HepG2 (cell line): ENCODE measurements at regions not wholly inside any gene's neighbourhood (a gene's known extent, or its start where the extent isn't known, plus 50 kb on each side); places are given as distances from the start of the nearest gene placed in this dataset.

ENCODE experiments used
- ATM ChIP-seq: fragments of 450-650 bp; IDR thresholded peaks from 2 replicates; pipeline ENCODE4 v1.7.1; 2017; ENCODE audit warnings: mild to moderate bottlenecking, borderline replicate concordance
- ATRX ChIP-seq: sonication (generic); formaldehyde crosslinking; IDR thresholded peaks from 2 replicates; pipeline ENCODE4 v1.4.0; 2020; ENCODE audit warnings: missing genetic modification reagents, borderline replicate concordance
- CC2D1A ChIP-seq: sonication (generic); formaldehyde crosslinking; IDR thresholded peaks from 2 replicates; pipeline ENCODE4 v1.8.1; 2023; ENCODE audit warnings: mild to moderate bottlenecking, missing genetic modification reagents
- FOXC1 ChIP-seq: sonication (generic); formaldehyde crosslinking; IDR thresholded peaks from 2 replicates; pipeline ENCODE4 v1.8.0; 2022; ENCODE audit warnings: mild to moderate bottlenecking, missing genetic modification reagents, borderline replicate concordance
- FOXO1 ChIP-seq: sonication (generic); formaldehyde crosslinking; IDR thresholded peaks from 2 replicates; pipeline ENCODE4 v1.4.0; 2020; ENCODE audit warnings: missing genetic modification reagents
- GPN1 ChIP-seq: sonication (generic); formaldehyde crosslinking; IDR thresholded peaks from 2 replicates; pipeline ENCODE4 v1.5.1; 2020; ENCODE audit warnings: missing genetic modification reagents, borderline replicate concordance
- HNF4A ChIP-seq: sonication (generic); formaldehyde crosslinking; IDR thresholded peaks from 2 replicates; pipeline ENCODE4 v1.4.0; 2020; ENCODE audit warnings: missing genetic modification reagents
- NCOA5 ChIP-seq: sonication (generic); formaldehyde crosslinking; IDR thresholded peaks from 2 replicates; pipeline ENCODE4 v1.4.0; 2020; ENCODE audit warnings: missing genetic modification reagents
- NONO ChIP-seq, 2 experiments: fragments of 450-650 bp in 1 of 2; sonication (generic) in 1 of 2; formaldehyde crosslinking in 1 of 2; IDR thresholded peaks in 1 of 2; conservative IDR thresholded peaks in 1 of 2; 2 replicates each; pipeline versions ENCODE4 v1.6.1 to v1.8.0; 2017 to 2022; ENCODE audit warnings: mild to moderate bottlenecking in 1 of 2, missing genetic modification reagents in 1 of 2, moderate library complexity in 1 of 2
- SALL2 ChIP-seq: sonication (generic); formaldehyde crosslinking; IDR thresholded peaks from 2 replicates; pipeline ENCODE4 v1.8.1; 2023; ENCODE audit warnings: mild to moderate bottlenecking, missing genetic modification reagents, inconsistent platforms
- SETDB1 ChIP-seq: sonication (generic); formaldehyde crosslinking; IDR thresholded peaks from 2 replicates; pipeline ENCODE4 v1.5.1; 2020; ENCODE audit warnings: missing genetic modification reagents, mild to moderate bottlenecking, borderline replicate concordance
- TOPORS ChIP-seq: sonication (generic); formaldehyde crosslinking; IDR thresholded peaks from 2 replicates; pipeline ENCODE4 v1.8.0; 2023; ENCODE audit warnings: mild to moderate bottlenecking, missing genetic modification reagents
- ZFY ChIP-seq: sonication (generic); formaldehyde crosslinking; IDR thresholded peaks from 2 replicates; pipeline ENCODE4 v1.4.0; 2020; ENCODE audit warnings: missing genetic modification reagents
- ZNF10 ChIP-seq: sonication (generic); formaldehyde crosslinking; IDR thresholded peaks from 2 replicates; pipeline ENCODE4 v1.4.0; 2020; ENCODE audit warnings: mild to moderate bottlenecking, low read depth, missing genetic modification reagents, borderline replicate concordance
- ZNF549 ChIP-seq: sonication (generic); formaldehyde crosslinking; IDR thresholded peaks from 2 replicates; pipeline ENCODE4 v1.5.0; 2020; ENCODE audit warnings: missing genetic modification reagents
- ZNF747 ChIP-seq: sonication (generic); formaldehyde crosslinking; IDR thresholded peaks from 2 replicates; pipeline ENCODE4 v1.8.1; 2023; ENCODE audit warnings: missing genetic modification reagents, mild to moderate bottlenecking, borderline replicate concordance
- ZNF775 ChIP-seq: sonication (generic); formaldehyde crosslinking; IDR thresholded peaks from 2 replicates; pipeline ENCODE4 v1.4.0; 2020; ENCODE audit warnings: missing genetic modification reagents, mild to moderate bottlenecking, moderate library complexity, borderline replicate concordance
- ZNF788 ChIP-seq: sonication (generic); formaldehyde crosslinking; IDR thresholded peaks from 2 replicates; pipeline ENCODE4 v1.5.0; 2020; ENCODE audit warnings: mild to moderate bottlenecking, missing genetic modification reagents, borderline replicate concordance
- TF ChIP-seq, protein P1 (sequence below): sonication (generic); formaldehyde crosslinking; IDR thresholded peaks from 2 replicates; pipeline ENCODE4 v1.4.0; 2020; ENCODE audit warnings: missing genetic modification reagents, borderline replicate concordance
- TF ChIP-seq, protein P2 (sequence below): IDR thresholded peaks from 2 replicates; pipeline ENCODE4 v1.6.1; 2012; ENCODE audit warnings: inconsistent platforms
- TF ChIP-seq, protein P3 (sequence below): sonication (generic); formaldehyde crosslinking; conservative IDR thresholded peaks from 2 replicates; pipeline ENCODE4 v1.4.0; 2020; ENCODE audit warnings: missing genetic modification reagents
- TF ChIP-seq, protein P4 (sequence below): IDR thresholded peaks from 2 replicates; pipeline ENCODE4 v1.6.1; 2012; ENCODE audit warnings: low read length, improper control_type of control experiment

DNA sequence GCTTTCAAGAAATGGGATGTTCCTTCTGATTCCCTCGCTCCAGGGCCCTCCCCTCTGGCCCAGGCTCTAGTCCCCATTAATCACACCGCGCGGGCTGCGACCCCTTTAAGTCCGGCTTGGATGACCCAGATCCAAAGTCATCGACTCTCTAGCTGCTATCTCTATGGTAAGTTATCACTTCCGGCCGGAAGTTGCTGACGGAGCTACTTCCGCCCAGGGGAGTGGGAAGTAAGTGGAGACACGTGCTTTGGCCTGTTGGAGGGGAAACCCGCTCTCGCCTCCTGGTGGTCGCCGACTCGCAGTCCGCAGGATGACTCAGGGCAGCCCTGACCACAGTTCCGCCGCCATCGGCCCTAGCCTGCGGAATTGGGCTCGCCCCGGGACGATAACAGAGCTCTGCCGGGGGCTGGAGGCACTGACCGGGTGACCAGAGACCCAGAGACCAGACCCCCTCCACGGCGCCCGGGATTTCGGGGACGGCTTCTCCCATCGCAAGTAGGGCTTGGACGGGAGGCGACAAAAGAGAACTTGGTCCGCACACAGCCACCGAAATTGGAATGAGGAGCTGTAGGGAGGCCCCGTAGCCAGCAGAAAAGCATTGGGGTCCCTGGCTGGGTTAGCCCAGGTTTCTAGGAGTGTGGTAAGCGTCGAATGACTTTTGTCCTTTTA lies 52.2 kb upstream of the SEC14L1 start (continued):
- peak; percentile 86 for TF ChIP-seq FOXC1 (CRISPR knock-in tag)
- TF ChIP-seq ATRX (CRISPR knock-in tag), result no peak
- TF ChIP-seq ATM, result no peak
- TF ChIP-seq SALL2 (CRISPR knock-in tag), result peak; percentile 96
- TF ChIP-seq, protein P1, sequence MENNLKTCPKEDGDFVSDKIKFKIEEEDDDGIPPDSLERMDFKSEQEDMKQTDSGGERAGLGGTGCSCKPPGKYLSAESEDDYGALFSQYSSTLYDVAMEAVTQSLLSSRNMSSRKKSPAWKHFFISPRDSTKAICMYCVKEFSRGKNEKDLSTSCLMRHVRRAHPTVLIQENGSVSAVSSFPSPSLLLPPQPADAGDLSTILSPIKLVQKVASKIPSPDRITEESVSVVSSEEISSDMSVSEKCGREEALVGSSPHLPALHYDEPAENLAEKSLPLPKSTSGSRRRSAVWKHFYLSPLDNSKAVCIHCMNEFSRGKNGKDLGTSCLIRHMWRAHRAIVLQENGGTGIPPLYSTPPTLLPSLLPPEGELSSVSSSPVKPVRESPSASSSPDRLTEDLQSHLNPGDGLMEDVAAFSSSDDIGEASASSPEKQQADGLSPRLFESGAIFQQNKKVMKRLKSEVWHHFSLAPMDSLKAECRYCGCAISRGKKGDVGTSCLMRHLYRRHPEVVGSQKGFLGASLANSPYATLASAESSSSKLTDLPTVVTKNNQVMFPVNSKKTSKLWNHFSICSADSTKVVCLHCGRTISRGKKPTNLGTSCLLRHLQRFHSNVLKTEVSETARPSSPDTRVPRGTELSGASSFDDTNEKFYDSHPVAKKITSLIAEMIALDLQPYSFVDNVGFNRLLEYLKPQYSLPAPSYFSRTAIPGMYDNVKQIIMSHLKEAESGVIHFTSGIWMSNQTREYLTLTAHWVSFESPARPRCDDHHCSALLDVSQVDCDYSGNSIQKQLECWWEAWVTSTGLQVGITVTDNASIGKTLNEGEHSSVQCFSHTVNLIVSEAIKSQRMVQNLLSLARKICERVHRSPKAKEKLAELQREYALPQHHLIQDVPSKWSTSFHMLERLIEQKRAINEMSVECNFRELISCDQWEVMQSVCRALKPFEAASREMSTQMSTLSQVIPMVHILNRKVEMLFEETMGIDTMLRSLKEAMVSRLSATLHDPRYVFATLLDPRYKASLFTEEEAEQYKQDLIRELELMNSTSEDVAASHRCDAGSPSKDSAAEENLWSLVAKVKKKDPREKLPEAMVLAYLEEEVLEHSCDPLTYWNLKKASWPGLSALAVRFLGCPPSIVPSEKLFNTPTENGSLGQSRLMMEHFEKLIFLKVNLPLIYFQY, result peak; percentile 92
- TF ChIP-seq CC2D1A (CRISPR knock-in tag), result no peak
- TF ChIP-seq ZNF549, result no peak
- peak; percentile 50; the same call in 1 of the 2 replicates for TF ChIP-seq TOPORS
- TF ChIP-seq FOXO1 (CRISPR knock-in tag), result peak; percentile 81; the same call in 1 of the 2 replicates
- TF ChIP-seq, protein P2, sequence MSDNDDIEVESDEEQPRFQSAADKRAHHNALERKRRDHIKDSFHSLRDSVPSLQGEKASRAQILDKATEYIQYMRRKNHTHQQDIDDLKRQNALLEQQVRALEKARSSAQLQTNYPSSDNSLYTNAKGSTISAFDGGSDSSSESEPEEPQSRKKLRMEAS, result peak; percentile 100
- peak; percentile 99; the same call in 1 of the 2 replicates for TF ChIP-seq ZNF788 (CRISPR knock-in tag)
- TF ChIP-seq ZNF10 (CRISPR knock-in tag), result no peak
- TF ChIP-seq NCOA5 (CRISPR knock-in tag), result no peak
- no peak for TF ChIP-seq NONO (IDR thresholded peaks at IDR 0.05)
- TF ChIP-seq NONO (CRISPR knock-in tag; conservative IDR thresholded peaks at IDR 0.05), result peak; percentile 97
- TF ChIP-seq, protein P3, sequence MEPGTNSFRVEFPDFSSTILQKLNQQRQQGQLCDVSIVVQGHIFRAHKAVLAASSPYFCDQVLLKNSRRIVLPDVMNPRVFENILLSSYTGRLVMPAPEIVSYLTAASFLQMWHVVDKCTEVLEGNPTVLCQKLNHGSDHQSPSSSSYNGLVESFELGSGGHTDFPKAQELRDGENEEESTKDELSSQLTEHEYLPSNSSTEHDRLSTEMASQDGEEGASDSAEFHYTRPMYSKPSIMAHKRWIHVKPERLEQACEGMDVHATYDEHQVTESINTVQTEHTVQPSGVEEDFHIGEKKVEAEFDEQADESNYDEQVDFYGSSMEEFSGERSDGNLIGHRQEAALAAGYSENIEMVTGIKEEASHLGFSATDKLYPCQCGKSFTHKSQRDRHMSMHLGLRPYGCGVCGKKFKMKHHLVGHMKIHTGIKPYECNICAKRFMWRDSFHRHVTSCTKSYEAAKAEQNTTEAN, result peak; percentile 80; the same call in 1 of the 2 replicates
- peak; percentile 97 for TF ChIP-seq SETDB1 (CRISPR knock-in tag)
- TF ChIP-seq HNF4A (CRISPR knock-in tag), result no peak
- peak; percentile 95 for TF ChIP-seq ZFY (CRISPR knock-in tag)
- peak; percentile 97; the same call in 1 of the 2 replicates for TF ChIP-seq ZNF747 (CRISPR knock-in tag)
- TF ChIP-seq, protein P4, sequence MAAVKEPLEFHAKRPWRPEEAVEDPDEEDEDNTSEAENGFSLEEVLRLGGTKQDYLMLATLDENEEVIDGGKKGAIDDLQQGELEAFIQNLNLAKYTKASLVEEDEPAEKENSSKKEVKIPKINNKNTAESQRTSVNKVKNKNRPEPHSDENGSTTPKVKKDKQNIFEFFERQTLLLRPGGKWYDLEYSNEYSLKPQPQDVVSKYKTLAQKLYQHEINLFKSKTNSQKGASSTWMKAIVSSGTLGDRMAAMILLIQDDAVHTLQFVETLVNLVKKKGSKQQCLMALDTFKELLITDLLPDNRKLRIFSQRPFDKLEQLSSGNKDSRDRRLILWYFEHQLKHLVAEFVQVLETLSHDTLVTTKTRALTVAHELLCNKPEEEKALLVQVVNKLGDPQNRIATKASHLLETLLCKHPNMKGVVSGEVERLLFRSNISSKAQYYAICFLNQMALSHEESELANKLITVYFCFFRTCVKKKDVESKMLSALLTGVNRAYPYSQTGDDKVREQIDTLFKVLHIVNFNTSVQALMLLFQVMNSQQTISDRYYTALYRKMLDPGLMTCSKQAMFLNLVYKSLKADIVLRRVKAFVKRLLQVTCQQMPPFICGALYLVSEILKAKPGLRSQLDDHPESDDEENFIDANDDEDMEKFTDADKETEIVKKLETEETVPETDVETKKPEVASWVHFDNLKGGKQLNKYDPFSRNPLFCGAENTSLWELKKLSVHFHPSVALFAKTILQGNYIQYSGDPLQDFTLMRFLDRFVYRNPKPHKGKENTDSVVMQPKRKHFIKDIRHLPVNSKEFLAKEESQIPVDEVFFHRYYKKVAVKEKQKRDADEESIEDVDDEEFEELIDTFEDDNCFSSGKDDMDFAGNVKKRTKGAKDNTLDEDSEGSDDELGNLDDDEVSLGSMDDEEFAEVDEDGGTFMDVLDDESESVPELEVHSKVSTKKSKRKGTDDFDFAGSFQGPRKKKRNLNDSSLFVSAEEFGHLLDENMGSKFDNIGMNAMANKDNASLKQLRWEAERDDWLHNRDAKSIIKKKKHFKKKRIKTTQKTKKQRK, result no peak
- peak; percentile 88; the same call in 1 of the 2 replicates for TF ChIP-seq ZNF775 (CRISPR knock-in tag)
- TF ChIP-seq GPN1 (CRISPR knock-in tag), result no peak; the same call in 1 of the 2 replicates
